ENCODE measurements at regions not wholly inside any gene's neighbourhood (a gene's known extent, or its start where the extent isn't known, plus 50 kb on each side); places are given as distances from the start of the nearest gene placed in this dataset.

DNA sequence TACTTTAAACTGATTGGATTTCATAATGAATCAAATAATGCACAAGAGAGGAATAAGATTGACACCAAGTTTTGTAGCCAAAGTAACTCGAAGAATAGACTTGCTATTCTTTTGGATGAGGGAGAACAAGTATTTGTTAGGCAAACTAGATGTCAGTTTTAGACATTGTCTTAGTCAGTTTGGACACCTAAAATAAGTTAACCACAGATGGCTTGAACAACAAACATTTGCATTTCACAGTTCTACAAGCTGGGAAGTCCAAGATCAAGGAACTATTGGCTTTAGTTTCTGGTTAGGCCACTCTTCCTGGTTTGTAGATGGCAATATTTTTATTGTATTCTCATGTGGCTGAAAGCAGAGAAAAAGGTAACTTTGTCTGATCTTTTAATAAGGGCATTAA, 61.3 kb upstream of the OSTN start:
- TF ChIP-seq, protein P1, sequence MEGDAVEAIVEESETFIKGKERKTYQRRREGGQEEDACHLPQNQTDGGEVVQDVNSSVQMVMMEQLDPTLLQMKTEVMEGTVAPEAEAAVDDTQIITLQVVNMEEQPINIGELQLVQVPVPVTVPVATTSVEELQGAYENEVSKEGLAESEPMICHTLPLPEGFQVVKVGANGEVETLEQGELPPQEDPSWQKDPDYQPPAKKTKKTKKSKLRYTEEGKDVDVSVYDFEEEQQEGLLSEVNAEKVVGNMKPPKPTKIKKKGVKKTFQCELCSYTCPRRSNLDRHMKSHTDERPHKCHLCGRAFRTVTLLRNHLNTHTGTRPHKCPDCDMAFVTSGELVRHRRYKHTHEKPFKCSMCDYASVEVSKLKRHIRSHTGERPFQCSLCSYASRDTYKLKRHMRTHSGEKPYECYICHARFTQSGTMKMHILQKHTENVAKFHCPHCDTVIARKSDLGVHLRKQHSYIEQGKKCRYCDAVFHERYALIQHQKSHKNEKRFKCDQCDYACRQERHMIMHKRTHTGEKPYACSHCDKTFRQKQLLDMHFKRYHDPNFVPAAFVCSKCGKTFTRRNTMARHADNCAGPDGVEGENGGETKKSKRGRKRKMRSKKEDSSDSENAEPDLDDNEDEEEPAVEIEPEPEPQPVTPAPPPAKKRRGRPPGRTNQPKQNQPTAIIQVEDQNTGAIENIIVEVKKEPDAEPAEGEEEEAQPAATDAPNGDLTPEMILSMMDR (IDR thresholded peaks at IDR 0.05): no peak
- TF ChIP-seq, protein P2, sequence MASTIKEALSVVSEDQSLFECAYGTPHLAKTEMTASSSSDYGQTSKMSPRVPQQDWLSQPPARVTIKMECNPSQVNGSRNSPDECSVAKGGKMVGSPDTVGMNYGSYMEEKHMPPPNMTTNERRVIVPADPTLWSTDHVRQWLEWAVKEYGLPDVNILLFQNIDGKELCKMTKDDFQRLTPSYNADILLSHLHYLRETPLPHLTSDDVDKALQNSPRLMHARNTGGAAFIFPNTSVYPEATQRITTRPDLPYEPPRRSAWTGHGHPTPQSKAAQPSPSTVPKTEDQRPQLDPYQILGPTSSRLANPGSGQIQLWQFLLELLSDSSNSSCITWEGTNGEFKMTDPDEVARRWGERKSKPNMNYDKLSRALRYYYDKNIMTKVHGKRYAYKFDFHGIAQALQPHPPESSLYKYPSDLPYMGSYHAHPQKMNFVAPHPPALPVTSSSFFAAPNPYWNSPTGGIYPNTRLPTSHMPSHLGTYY (CRISPR knock-in tag; IDR thresholded peaks at IDR 0.05): no peak
- TF ChIP-seq SP1 (CRISPR knock-in tag; conservative IDR thresholded peaks at IDR 0.05) (no peak), ELF4 (CRISPR knock-in tag; IDR thresholded peaks at IDR 0.05; ENCODE audit: low read depth) (no peak), IRF2 (CRISPR knock-in tag; IDR thresholded peaks at IDR 0.05; ENCODE audit: borderline replicate concordance, low read depth) (no peak), RELA (CRISPR knock-in tag; IDR thresholded peaks at IDR 0.05; ENCODE audit: borderline replicate concordance) (no peak), ZNF121 (CRISPR knock-in tag; IDR thresholded peaks at IDR 0.05) (no peak)
- TF ChIP-seq, protein P3, sequence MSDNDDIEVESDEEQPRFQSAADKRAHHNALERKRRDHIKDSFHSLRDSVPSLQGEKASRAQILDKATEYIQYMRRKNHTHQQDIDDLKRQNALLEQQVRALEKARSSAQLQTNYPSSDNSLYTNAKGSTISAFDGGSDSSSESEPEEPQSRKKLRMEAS (CRISPR knock-in tag; IDR thresholded peaks at IDR 0.05): no peak
- TF ChIP-seq, protein P4, sequence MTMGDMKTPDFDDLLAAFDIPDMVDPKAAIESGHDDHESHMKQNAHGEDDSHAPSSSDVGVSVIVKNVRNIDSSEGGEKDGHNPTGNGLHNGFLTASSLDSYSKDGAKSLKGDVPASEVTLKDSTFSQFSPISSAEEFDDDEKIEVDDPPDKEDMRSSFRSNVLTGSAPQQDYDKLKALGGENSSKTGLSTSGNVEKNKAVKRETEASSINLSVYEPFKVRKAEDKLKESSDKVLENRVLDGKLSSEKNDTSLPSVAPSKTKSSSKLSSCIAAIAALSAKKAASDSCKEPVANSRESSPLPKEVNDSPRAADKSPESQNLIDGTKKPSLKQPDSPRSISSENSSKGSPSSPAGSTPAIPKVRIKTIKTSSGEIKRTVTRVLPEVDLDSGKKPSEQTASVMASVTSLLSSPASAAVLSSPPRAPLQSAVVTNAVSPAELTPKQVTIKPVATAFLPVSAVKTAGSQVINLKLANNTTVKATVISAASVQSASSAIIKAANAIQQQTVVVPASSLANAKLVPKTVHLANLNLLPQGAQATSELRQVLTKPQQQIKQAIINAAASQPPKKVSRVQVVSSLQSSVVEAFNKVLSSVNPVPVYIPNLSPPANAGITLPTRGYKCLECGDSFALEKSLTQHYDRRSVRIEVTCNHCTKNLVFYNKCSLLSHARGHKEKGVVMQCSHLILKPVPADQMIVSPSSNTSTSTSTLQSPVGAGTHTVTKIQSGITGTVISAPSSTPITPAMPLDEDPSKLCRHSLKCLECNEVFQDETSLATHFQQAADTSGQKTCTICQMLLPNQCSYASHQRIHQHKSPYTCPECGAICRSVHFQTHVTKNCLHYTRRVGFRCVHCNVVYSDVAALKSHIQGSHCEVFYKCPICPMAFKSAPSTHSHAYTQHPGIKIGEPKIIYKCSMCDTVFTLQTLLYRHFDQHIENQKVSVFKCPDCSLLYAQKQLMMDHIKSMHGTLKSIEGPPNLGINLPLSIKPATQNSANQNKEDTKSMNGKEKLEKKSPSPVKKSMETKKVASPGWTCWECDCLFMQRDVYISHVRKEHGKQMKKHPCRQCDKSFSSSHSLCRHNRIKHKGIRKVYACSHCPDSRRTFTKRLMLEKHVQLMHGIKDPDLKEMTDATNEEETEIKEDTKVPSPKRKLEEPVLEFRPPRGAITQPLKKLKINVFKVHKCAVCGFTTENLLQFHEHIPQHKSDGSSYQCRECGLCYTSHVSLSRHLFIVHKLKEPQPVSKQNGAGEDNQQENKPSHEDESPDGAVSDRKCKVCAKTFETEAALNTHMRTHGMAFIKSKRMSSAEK (CRISPR knock-in tag; IDR thresholded peaks at IDR 0.05; ENCODE audit: borderline replicate concordance): no peak
- TF ChIP-seq, protein P5, sequence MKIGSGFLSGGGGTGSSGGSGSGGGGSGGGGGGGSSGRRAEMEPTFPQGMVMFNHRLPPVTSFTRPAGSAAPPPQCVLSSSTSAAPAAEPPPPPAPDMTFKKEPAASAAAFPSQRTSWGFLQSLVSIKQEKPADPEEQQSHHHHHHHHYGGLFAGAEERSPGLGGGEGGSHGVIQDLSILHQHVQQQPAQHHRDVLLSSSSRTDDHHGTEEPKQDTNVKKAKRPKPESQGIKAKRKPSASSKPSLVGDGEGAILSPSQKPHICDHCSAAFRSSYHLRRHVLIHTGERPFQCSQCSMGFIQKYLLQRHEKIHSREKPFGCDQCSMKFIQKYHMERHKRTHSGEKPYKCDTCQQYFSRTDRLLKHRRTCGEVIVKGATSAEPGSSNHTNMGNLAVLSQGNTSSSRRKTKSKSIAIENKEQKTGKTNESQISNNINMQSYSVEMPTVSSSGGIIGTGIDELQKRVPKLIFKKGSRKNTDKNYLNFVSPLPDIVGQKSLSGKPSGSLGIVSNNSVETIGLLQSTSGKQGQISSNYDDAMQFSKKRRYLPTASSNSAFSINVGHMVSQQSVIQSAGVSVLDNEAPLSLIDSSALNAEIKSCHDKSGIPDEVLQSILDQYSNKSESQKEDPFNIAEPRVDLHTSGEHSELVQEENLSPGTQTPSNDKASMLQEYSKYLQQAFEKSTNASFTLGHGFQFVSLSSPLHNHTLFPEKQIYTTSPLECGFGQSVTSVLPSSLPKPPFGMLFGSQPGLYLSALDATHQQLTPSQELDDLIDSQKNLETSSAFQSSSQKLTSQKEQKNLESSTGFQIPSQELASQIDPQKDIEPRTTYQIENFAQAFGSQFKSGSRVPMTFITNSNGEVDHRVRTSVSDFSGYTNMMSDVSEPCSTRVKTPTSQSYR (CRISPR knock-in tag; IDR thresholded peaks at IDR 0.05): no peak
- TF ChIP-seq, protein P6, sequence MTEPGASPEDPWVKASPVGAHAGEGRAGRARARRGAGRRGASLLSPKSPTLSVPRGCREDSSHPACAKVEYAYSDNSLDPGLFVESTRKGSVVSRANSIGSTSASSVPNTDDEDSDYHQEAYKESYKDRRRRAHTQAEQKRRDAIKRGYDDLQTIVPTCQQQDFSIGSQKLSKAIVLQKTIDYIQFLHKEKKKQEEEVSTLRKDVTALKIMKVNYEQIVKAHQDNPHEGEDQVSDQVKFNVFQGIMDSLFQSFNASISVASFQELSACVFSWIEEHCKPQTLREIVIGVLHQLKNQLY (CRISPR knock-in tag; IDR thresholded peaks at IDR 0.05): no peak
